Endothelial cell of umbilical vein (primary cell): ENCODE measurements at regions not wholly inside any gene's neighbourhood (a gene's known extent, or its start where the extent isn't known, plus 50 kb on each side); places are given as distances from the start of the nearest gene placed in this dataset.

Source experiments
- BruUV-seq: library from RNA; stranded (reverse); fragments of 400-500 nt; replicated peaks from 2 replicates; lab custom pipeline; 2021; lab: Mats Ljungman, UMichigan
- CTCF ChIA-PET: fragments of 300-600, 350-600 bp; sonication (Branson Sonifier 250); formaldehyde crosslinking; loops from one replicate; lab custom pipeline; 2021; ENCODE audit warnings: antibody characterized with exemption, inconsistent platforms; lab: Charles Lee
- POLR2A ChIA-PET: fragments of 300-600, 350-600 bp; sonication (Branson Sonifier 250); formaldehyde crosslinking; loops from one replicate; lab custom pipeline; 2021; ENCODE audit warnings: antibody characterized with exemption, inconsistent platforms; lab: Charles Lee
- DNase-seq: peaks from one replicate; pipeline ENCODE4 v3.0.0-alpha.2; 2011; ENCODE audit warnings: low read depth, low spot score
- FAIRE-seq: peaks from 2 replicates; lab custom pipeline; 2011; peaks lifted over from hg19 to GRCh38; lab: Jason Lieb, UNC
- H2AFZ ChIP-seq: 2 replicates; pipeline ENCODE4 v1.6.0; 2012; ENCODE audit warnings: low read depth, low read length, control low read depth, inconsistent platforms
- H3K27ac ChIP-seq: 2 replicates; pipeline ENCODE4 v1.5.1; 2011; ENCODE audit warnings: low read depth, mild to moderate bottlenecking, control low read depth, low read length, moderate library complexity; ENCODE audit not compliant: insufficient read depth
- H3K27me3 ChIP-seq, 2 experiments: 2 replicates each; pipeline versions ENCODE4 v1.6.0 to v1.6.1; 2011; ENCODE audit warnings: low read length in 2 of 2, mixed read lengths in 1 of 2; ENCODE audit not compliant: control insufficient read depth in 2 of 2, insufficient read depth in 2 of 2
- H3K36me3 ChIP-seq, 2 experiments: 2 replicates in 1 of 2; 3 replicates in 1 of 2; pipeline ENCODE4 v1.5.1; 2011; ENCODE audit warnings: low read length in 2 of 2, mild to moderate bottlenecking in 1 of 2, moderate library complexity in 1 of 2; ENCODE audit not compliant: control insufficient read depth in 2 of 2, insufficient read depth in 2 of 2; ENCODE audit errors: extremely low read depth in 1 of 2
- H3K4me1 ChIP-seq: 3 replicates; pipeline ENCODE4 v1.5.1; 2011; ENCODE audit warnings: mild to moderate bottlenecking, low read length; ENCODE audit not compliant: control insufficient read depth, insufficient read depth; ENCODE audit errors: extremely low read depth
- H3K4me2 ChIP-seq: 2 replicates; pipeline ENCODE4 v1.6.1; 2011; ENCODE audit warnings: low read length, control low read depth, mixed read lengths; ENCODE audit not compliant: insufficient read depth
- H3K4me3 ChIP-seq, 3 experiments: fragments of 200-600 bp in 1 of 3; sonication (generic), shearing (Covaris generic) in 1 of 3; replicated peaks in 1 of 3; 2 replicates each; pipeline ENCODE4 v1.5.1; 2011 to 2016; ENCODE audit warnings: control low read depth in 3 of 3, low read length in 3 of 3, mild to moderate bottlenecking in 2 of 3, inconsistent platforms in 1 of 3, low read depth in 1 of 3, moderate library complexity in 1 of 3; ENCODE audit not compliant: insufficient read depth in 1 of 3
- H3K79me2 ChIP-seq: 2 replicates; pipeline ENCODE4 v1.6.0; 2012; ENCODE audit warnings: low read length, inconsistent platforms; ENCODE audit not compliant: control insufficient read depth, insufficient read depth
- H3K9ac ChIP-seq: replicated peaks from 2 replicates; pipeline ENCODE3; 2011; ENCODE audit warnings: low read length, control low read depth; ENCODE audit not compliant: insufficient read depth; ENCODE audit errors: extremely low read depth
- H3K9me1 ChIP-seq: replicated peaks from 3 replicates; pipeline ENCODE4 v1.6.0; 2011; ENCODE audit warnings: mild to moderate bottlenecking, low read length; ENCODE audit not compliant: control insufficient read depth, insufficient read depth; ENCODE audit errors: extremely low read depth
- H3K9me3 ChIP-seq: replicated peaks from 2 replicates; pipeline ENCODE4 v1.5.1; 2012; ENCODE audit warnings: low read length, inconsistent platforms; ENCODE audit not compliant: control insufficient read depth, insufficient read depth
- H4K20me1 ChIP-seq: replicated peaks from 2 replicates; pipeline ENCODE3; 2011; ENCODE audit warnings: mild to moderate bottlenecking, low read length; ENCODE audit not compliant: control insufficient read depth, insufficient read depth; ENCODE audit errors: extremely low read depth
- EZH2 ChIP-seq: IDR thresholded peaks from 2 replicates; pipeline ENCODE4 v1.6.1; 2012; ENCODE audit warnings: borderline replicate concordance, low read depth, mild to moderate bottlenecking, moderate library complexity, low read length, inconsistent platforms; ENCODE audit not compliant: severe bottlenecking
- FOS ChIP-seq: IDR thresholded peaks from 2 replicates; pipeline ENCODE4 v1.6.1; 2011; ENCODE audit warnings: mild to moderate bottlenecking, low read length, moderate library complexity, borderline replicate concordance; ENCODE audit not compliant: insufficient read depth
- GATA2 ChIP-seq: IDR thresholded peaks from 2 replicates; pipeline ENCODE4 v1.7.0; 2011; ENCODE audit warnings: low read depth, mild to moderate bottlenecking, moderate library complexity, mixed read lengths, low read length; ENCODE audit not compliant: insufficient read length, insufficient read depth
- JUN ChIP-seq: IDR thresholded peaks from 2 replicates; pipeline ENCODE4 v1.6.1; 2011; ENCODE audit warnings: borderline replicate concordance, low read depth; ENCODE audit not compliant: insufficient read length, insufficient read depth
- MYC ChIP-seq: IDR thresholded peaks from one replicate; pipeline ENCODE4 v1.6.1; 2011; ENCODE audit warnings: mild to moderate bottlenecking, low read depth, low read length
- POLR2A ChIP-seq: IDR thresholded peaks from 2 replicates; pipeline ENCODE4 v1.6.1; 2012; ENCODE audit warnings: low read depth, mild to moderate bottlenecking, control low read depth, low read length
- POLR2AphosphoS5 ChIP-seq: IDR thresholded peaks from 2 replicates; pipeline ENCODE4 v1.6.1; 2012; ENCODE audit warnings: low read depth, mild to moderate bottlenecking, control low read depth, low read length, moderate library complexity; ENCODE audit not compliant: insufficient read depth
- dilution Hi-C: fragments of 300-500 bp; cut with MboI; formaldehyde crosslinking; loops from one replicate; pipeline ENCODE4 v1.15.0; 2019; ENCODE audit warnings: low sequenced_read_pairs; ENCODE audit not compliant: extremely low pct_ligation_motif_present
- intact Hi-C: fragments of 100-400 bp; cut with micrococcal nuclease; formaldehyde crosslinking; loops from one replicate; pipeline ENCODE4 v1.10.0; 2022
- TF ChIP-seq, protein P1 (sequence below): IDR thresholded peaks from 2 replicates; pipeline ENCODE4 v1.6.1; 2011; ENCODE audit not compliant: insufficient read depth, insufficient read length
- TF ChIP-seq, protein P2 (sequence below), 2 donors: IDR thresholded peaks; 1 replicate in 1 of 2; 2 replicates in 1 of 2; pipeline ENCODE4 v1.5.1; 2011; ENCODE audit warnings: low read length in 2 of 2, mild to moderate bottlenecking in 2 of 2, moderate library complexity in 2 of 2, control low read depth in 1 of 2, inconsistent platforms in 1 of 2, low read depth in 1 of 2; ENCODE audit not compliant: insufficient read depth in 1 of 2; ENCODE audit errors: extremely low read depth in 1 of 2

DNA sequence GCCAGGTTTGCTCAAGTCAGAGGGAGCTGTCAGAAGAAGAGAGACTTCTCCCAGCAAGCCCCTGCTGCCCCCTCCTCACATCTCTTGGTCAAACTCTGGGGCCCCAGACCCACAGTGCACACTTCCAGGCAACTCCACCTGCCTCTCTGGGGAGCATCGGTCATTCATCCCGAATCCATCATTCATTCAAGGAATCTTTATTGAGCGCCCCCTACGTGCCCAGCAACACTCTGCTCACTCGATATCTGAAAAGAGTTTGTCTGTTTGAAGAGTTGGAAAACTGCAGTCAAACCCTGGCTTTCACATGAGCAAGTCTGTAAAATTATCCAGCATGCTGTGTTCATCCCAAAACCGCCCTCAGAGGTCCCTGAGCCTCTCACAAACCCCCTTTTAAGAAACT, 66.2 kb downstream of the PRR18 start:
- no peaks in the 10 kb centered on the region for H4K20me1 ChIP-seq
- H3K9me3 ChIP-seq = no peaks in the 10 kb centered on the region
- H3K36me3 ChIP-seq = no peaks in the 10 kb centered on the region
- no peaks in the 10 kb centered on the region for H3K79me2 ChIP-seq
- intact Hi-C loops = no loop called here
- dilution Hi-C loops = no loop called here
- no peak for FAIRE-seq
- CTCF ChIA-PET = no interaction called here
- no peaks in the 10 kb centered on the region for H3K4me1 ChIP-seq
- POLR2A ChIA-PET = no interaction called here
- H3K27ac ChIP-seq = no peak overlapping the region
- H3K4me3 ChIP-seq = no peak overlapping the region
- no peaks in the 10 kb centered on the region for H3K9me1 ChIP-seq
- no peak for TF ChIP-seq GATA2
- TF ChIP-seq EZH2 = no peak
- TF ChIP-seq MYC = no peak
- TF ChIP-seq FOS = no peak
- no peak for TF ChIP-seq JUN
- TF ChIP-seq, protein P1, sequence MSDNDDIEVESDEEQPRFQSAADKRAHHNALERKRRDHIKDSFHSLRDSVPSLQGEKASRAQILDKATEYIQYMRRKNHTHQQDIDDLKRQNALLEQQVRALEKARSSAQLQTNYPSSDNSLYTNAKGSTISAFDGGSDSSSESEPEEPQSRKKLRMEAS = no peak
- TF ChIP-seq, protein P2, sequence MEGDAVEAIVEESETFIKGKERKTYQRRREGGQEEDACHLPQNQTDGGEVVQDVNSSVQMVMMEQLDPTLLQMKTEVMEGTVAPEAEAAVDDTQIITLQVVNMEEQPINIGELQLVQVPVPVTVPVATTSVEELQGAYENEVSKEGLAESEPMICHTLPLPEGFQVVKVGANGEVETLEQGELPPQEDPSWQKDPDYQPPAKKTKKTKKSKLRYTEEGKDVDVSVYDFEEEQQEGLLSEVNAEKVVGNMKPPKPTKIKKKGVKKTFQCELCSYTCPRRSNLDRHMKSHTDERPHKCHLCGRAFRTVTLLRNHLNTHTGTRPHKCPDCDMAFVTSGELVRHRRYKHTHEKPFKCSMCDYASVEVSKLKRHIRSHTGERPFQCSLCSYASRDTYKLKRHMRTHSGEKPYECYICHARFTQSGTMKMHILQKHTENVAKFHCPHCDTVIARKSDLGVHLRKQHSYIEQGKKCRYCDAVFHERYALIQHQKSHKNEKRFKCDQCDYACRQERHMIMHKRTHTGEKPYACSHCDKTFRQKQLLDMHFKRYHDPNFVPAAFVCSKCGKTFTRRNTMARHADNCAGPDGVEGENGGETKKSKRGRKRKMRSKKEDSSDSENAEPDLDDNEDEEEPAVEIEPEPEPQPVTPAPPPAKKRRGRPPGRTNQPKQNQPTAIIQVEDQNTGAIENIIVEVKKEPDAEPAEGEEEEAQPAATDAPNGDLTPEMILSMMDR (IDR thresholded peaks at IDR 0.05; ENCODE audit: extremely low read depth in 1 of 2, insufficient read depth in 1 of 2, low read depth in 1 of 2, low read length in 2 of 2) = no peak
- no peak for TF ChIP-seq POLR2AphosphoS5
- TF ChIP-seq POLR2A = no peak
- no peak for DNase-seq
- no peak overlapping the region for H2AFZ ChIP-seq
- H3K9ac ChIP-seq = no peak overlapping the region
- no TSS peak for BruUV-seq
- H3K4me2 ChIP-seq = no peak overlapping the region
- peaks cover 0 to 4% of the 10 kb centered on the region in 2 experiments for H3K27me3 ChIP-seq
